ENCODE measurements at regions not wholly inside any gene's neighbourhood (a gene's known extent, or its start where the extent isn't known, plus 50 kb on each side); places are given as distances from the start of the nearest gene placed in this dataset.
"Not testable (repeated sequence)": the region's sequence is repeated elsewhere in the genome, so short reads cannot be mapped to it uniquely, and the experiment has no call there.

GRCh38 chr4:189721016-189721993 lies 219.4 kb upstream of the FRG1 start:
- not testable (repeated sequence) for H3K27me3 ChIP-seq (ENCODE audit: control insufficient read depth in 2 of 2, insufficient read depth in 2 of 2, low read length in 2 of 2); H3K36me3 ChIP-seq (ENCODE audit: control insufficient read depth in 2 of 2, insufficient read depth in 2 of 2, low read length in 2 of 2); H3K9ac ChIP-seq (ENCODE audit: low read depth in 1 of 2, low read length in 2 of 2); H3K9me3 ChIP-seq (ENCODE audit: control insufficient read depth in 2 of 2, low read length in 2 of 2); H3K4me1 ChIP-seq (ENCODE audit: control insufficient read depth in 2 of 2, insufficient read depth in 2 of 2, low read length in 2 of 2); H3K27ac ChIP-seq (ENCODE audit: low read depth in 2 of 2, low read length in 2 of 2)
- H3K4me3 ChIP-seq (ENCODE audit: low read length in 2 of 2): peak overlapping the region; percentile 10 to 52

GRCh38 chr4:189722324-189723003 lies 218.2 kb upstream of the FRG1 start:
- Histone ChIP-seq H3K27ac (ENCODE audit: low read depth in 2 of 2, low read length in 2 of 2) (peak overlapping the region in 1 of 2 donors; percentile 14), H3K4me3 (ENCODE audit: low read length in 2 of 2) (peak overlapping the region in 1 of 2 donors; percentile 52)
- not testable (repeated sequence) for H3K9ac ChIP-seq (ENCODE audit: low read depth in 1 of 2, low read length in 2 of 2); H3K9me3 ChIP-seq (ENCODE audit: control insufficient read depth in 2 of 2, low read length in 2 of 2); H3K4me1 ChIP-seq (ENCODE audit: control insufficient read depth in 2 of 2, insufficient read depth in 2 of 2, low read length in 2 of 2); H3K36me3 ChIP-seq (ENCODE audit: control insufficient read depth in 2 of 2, insufficient read depth in 2 of 2, low read length in 2 of 2); H3K27me3 ChIP-seq (ENCODE audit: control insufficient read depth in 2 of 2, insufficient read depth in 2 of 2, low read length in 2 of 2)

- H3K9me3 ChIP-seq (ENCODE audit: control insufficient read depth in 2 of 2, low read length in 2 of 2); H3K27me3 ChIP-seq (ENCODE audit: control insufficient read depth in 2 of 2, insufficient read depth in 2 of 2, low read length in 2 of 2); H3K9ac ChIP-seq (ENCODE audit: low read depth in 1 of 2, low read length in 2 of 2); H3K4me3 ChIP-seq (ENCODE audit: low read length in 2 of 2); H3K27ac ChIP-seq (ENCODE audit: low read depth in 2 of 2, low read length in 2 of 2); H3K4me1 ChIP-seq (ENCODE audit: control insufficient read depth in 2 of 2, insufficient read depth in 2 of 2, low read length in 2 of 2); H3K36me3 ChIP-seq (ENCODE audit: control insufficient read depth in 2 of 2, insufficient read depth in 2 of 2, low read length in 2 of 2): not testable (repeated sequence)
Measured at GRCh38 chr4:189727982-189728638, 212.6 kb upstream of the FRG1 start.

- H3K9ac ChIP-seq (ENCODE audit: low read depth in 1 of 2, low read length in 2 of 2); H3K9me3 ChIP-seq (ENCODE audit: control insufficient read depth in 2 of 2, low read length in 2 of 2); H3K4me1 ChIP-seq (ENCODE audit: control insufficient read depth in 2 of 2, insufficient read depth in 2 of 2, low read length in 2 of 2); H3K4me3 ChIP-seq (ENCODE audit: low read length in 2 of 2); H3K36me3 ChIP-seq (ENCODE audit: control insufficient read depth in 2 of 2, insufficient read depth in 2 of 2, low read length in 2 of 2); H3K27ac ChIP-seq (ENCODE audit: low read depth in 2 of 2, low read length in 2 of 2); H3K27me3 ChIP-seq (ENCODE audit: control insufficient read depth in 2 of 2, insufficient read depth in 2 of 2, low read length in 2 of 2): not testable (repeated sequence)
Measured at GRCh38 chr4:189731989-189732388, 208.7 kb upstream of the FRG1 start.

GRCh38 chr4:189733507-189733906 lies 207.2 kb upstream of the FRG1 start:
- not testable (repeated sequence) for H3K27ac ChIP-seq (ENCODE audit: low read depth in 2 of 2, low read length in 2 of 2); H3K4me3 ChIP-seq (ENCODE audit: low read length in 2 of 2)

GRCh38 chr4:189734648-189735267 lies 205.9 kb upstream of the FRG1 start:
- not testable (repeated sequence) for H3K9ac ChIP-seq (ENCODE audit: low read depth in 1 of 2, low read length in 2 of 2); H3K4me3 ChIP-seq (ENCODE audit: low read length in 2 of 2); H3K36me3 ChIP-seq (ENCODE audit: control insufficient read depth in 2 of 2, insufficient read depth in 2 of 2, low read length in 2 of 2); H3K27me3 ChIP-seq (ENCODE audit: control insufficient read depth in 2 of 2, insufficient read depth in 2 of 2, low read length in 2 of 2); H3K9me3 ChIP-seq (ENCODE audit: control insufficient read depth in 2 of 2, low read length in 2 of 2); H3K4me1 ChIP-seq (ENCODE audit: control insufficient read depth in 2 of 2, insufficient read depth in 2 of 2, low read length in 2 of 2); H3K27ac ChIP-seq (ENCODE audit: low read depth in 2 of 2, low read length in 2 of 2)

More at GRCh38 chr4:189733507-189733906, 207.2 kb upstream of the FRG1 start:
- not testable (repeated sequence) for H3K9ac ChIP-seq (ENCODE audit: low read depth in 1 of 2, low read length in 2 of 2); H3K9me3 ChIP-seq (ENCODE audit: control insufficient read depth in 2 of 2, low read length in 2 of 2); H3K4me1 ChIP-seq (ENCODE audit: control insufficient read depth in 2 of 2, insufficient read depth in 2 of 2, low read length in 2 of 2); H3K36me3 ChIP-seq (ENCODE audit: control insufficient read depth in 2 of 2, insufficient read depth in 2 of 2, low read length in 2 of 2); H3K27me3 ChIP-seq (ENCODE audit: control insufficient read depth in 2 of 2, insufficient read depth in 2 of 2, low read length in 2 of 2)

- not testable (repeated sequence) for H3K27ac ChIP-seq (ENCODE audit: low read depth in 2 of 2, low read length in 2 of 2)
Measured at GRCh38 chr4:189736656-189737055, 204.0 kb upstream of the FRG1 start.

GRCh38 chr4:189740118-189740517 lies 200.6 kb upstream of the FRG1 start:
- not testable (repeated sequence) for H3K27ac ChIP-seq (ENCODE audit: low read depth in 2 of 2, low read length in 2 of 2); H3K9me3 ChIP-seq (ENCODE audit: control insufficient read depth in 2 of 2, low read length in 2 of 2); H3K36me3 ChIP-seq (ENCODE audit: control insufficient read depth in 2 of 2, insufficient read depth in 2 of 2, low read length in 2 of 2); H3K9ac ChIP-seq (ENCODE audit: low read depth in 1 of 2, low read length in 2 of 2); H3K27me3 ChIP-seq (ENCODE audit: control insufficient read depth in 2 of 2, insufficient read depth in 2 of 2, low read length in 2 of 2); H3K4me3 ChIP-seq (ENCODE audit: low read length in 2 of 2); H3K4me1 ChIP-seq (ENCODE audit: control insufficient read depth in 2 of 2, insufficient read depth in 2 of 2, low read length in 2 of 2)

More at GRCh38 chr4:189736656-189737055, 204.0 kb upstream of the FRG1 start:
- H3K9ac ChIP-seq (ENCODE audit: low read depth in 1 of 2, low read length in 2 of 2); H3K9me3 ChIP-seq (ENCODE audit: control insufficient read depth in 2 of 2, low read length in 2 of 2); H3K27me3 ChIP-seq (ENCODE audit: control insufficient read depth in 2 of 2, insufficient read depth in 2 of 2, low read length in 2 of 2); H3K4me1 ChIP-seq (ENCODE audit: control insufficient read depth in 2 of 2, insufficient read depth in 2 of 2, low read length in 2 of 2); H3K36me3 ChIP-seq (ENCODE audit: control insufficient read depth in 2 of 2, insufficient read depth in 2 of 2, low read length in 2 of 2); H3K4me3 ChIP-seq (ENCODE audit: low read length in 2 of 2): not testable (repeated sequence)

- no peaks in the 10 kb centered on the region for H3K36me3 ChIP-seq (ENCODE audit: control insufficient read depth in 2 of 2, insufficient read depth in 2 of 2, low read length in 2 of 2)
- H3K9ac ChIP-seq (ENCODE audit: low read depth in 1 of 2, low read length in 2 of 2): no peak overlapping the region
- H3K27me3 ChIP-seq (ENCODE audit: control insufficient read depth in 2 of 2, insufficient read depth in 2 of 2, low read length in 2 of 2): no peaks in the 10 kb centered on the region
- no peaks in the 10 kb centered on the region for H3K4me1 ChIP-seq (ENCODE audit: control insufficient read depth in 2 of 2, insufficient read depth in 2 of 2, low read length in 2 of 2)
- no peak overlapping the region for H3K4me3 ChIP-seq (ENCODE audit: low read length in 2 of 2)
- H3K27ac ChIP-seq (ENCODE audit: low read depth in 2 of 2, low read length in 2 of 2): no peak overlapping the region
- H3K9me3 ChIP-seq (ENCODE audit: control insufficient read depth in 2 of 2, low read length in 2 of 2): peaks cover 0 to 3% of the 10 kb centered on the region in 2 donors
Measured at GRCh38 chr4:189740873-189741272, 199.8 kb upstream of the FRG1 start.

GRCh38 chr4:189753092-189753491 lies 187.6 kb upstream of the FRG1 start:
- H3K4me1 ChIP-seq (ENCODE audit: control insufficient read depth in 2 of 2, insufficient read depth in 2 of 2, low read length in 2 of 2); H3K27ac ChIP-seq (ENCODE audit: low read depth in 2 of 2, low read length in 2 of 2); H3K36me3 ChIP-seq (ENCODE audit: control insufficient read depth in 2 of 2, insufficient read depth in 2 of 2, low read length in 2 of 2); H3K27me3 ChIP-seq (ENCODE audit: control insufficient read depth in 2 of 2, insufficient read depth in 2 of 2, low read length in 2 of 2); H3K9me3 ChIP-seq (ENCODE audit: control insufficient read depth in 2 of 2, low read length in 2 of 2); H3K9ac ChIP-seq (ENCODE audit: low read depth in 1 of 2, low read length in 2 of 2); H3K4me3 ChIP-seq (ENCODE audit: low read length in 2 of 2): not testable (repeated sequence)

All from mucosa of rectum (tissue), 2 donors.